ENCODE measurements at regions not wholly inside any gene's neighbourhood (a gene's known extent, or its start where the extent isn't known, plus 50 kb on each side); places are given as distances from the start of the nearest gene placed in this dataset.

DNA sequence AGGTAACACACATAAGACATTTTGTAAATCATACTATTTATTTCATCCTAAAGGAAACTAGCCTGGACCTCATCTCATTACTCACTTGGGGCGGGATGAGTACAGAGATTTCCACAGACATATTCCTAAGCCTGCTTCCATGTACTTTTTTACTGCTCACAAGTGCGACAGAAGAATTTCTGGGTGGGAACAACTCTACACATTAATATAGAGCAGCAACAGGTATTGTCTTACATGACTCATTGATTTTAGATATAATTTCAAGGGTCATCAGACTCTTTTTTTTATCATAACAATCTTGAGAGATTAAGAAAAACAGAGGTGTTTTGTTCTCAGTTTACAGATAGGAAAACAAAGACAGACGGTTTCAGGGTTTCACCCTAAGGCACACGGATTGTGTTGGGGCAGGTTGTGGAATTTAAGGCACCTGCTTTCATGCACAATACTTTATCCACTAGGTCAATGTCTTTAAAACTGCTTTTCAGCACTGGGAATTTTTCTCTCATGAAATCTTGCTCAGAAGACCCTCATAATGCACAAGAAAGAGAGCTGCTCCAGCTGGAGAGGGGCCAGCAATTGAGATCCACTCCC is 186.7 kb upstream of the CDIN1 start:
- TF ChIP-seq, protein P1, sequence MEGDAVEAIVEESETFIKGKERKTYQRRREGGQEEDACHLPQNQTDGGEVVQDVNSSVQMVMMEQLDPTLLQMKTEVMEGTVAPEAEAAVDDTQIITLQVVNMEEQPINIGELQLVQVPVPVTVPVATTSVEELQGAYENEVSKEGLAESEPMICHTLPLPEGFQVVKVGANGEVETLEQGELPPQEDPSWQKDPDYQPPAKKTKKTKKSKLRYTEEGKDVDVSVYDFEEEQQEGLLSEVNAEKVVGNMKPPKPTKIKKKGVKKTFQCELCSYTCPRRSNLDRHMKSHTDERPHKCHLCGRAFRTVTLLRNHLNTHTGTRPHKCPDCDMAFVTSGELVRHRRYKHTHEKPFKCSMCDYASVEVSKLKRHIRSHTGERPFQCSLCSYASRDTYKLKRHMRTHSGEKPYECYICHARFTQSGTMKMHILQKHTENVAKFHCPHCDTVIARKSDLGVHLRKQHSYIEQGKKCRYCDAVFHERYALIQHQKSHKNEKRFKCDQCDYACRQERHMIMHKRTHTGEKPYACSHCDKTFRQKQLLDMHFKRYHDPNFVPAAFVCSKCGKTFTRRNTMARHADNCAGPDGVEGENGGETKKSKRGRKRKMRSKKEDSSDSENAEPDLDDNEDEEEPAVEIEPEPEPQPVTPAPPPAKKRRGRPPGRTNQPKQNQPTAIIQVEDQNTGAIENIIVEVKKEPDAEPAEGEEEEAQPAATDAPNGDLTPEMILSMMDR (IDR thresholded peaks at IDR 0.05) = no peak
- TF ChIP-seq ZFX (IDR thresholded peaks at IDR 0.05; ENCODE audit: borderline replicate concordance) = no peak

Measured in 22Rv1 (cell line).